H9 (cell line): ENCODE measurements at regions not wholly inside any gene's neighbourhood (a gene's known extent, or its start where the extent isn't known, plus 50 kb on each side); places are given as distances from the start of the nearest gene placed in this dataset.

Experiments used
- DNase-seq: peaks from one replicate; pipeline ENCODE4 v3.0.0-alpha.2; 2017
- H2AFZ ChIP-seq: one replicate; pipeline ENCODE4 v1.6.1; 2013; ENCODE audit warnings: mild to moderate bottlenecking, low read length, control low read depth, moderate library complexity
- H2AK5ac ChIP-seq: 2 replicates; pipeline ENCODE4 v1.6.1; 2013; ENCODE audit warnings: low read length, control low read depth, mixed read lengths; ENCODE audit not compliant: insufficient read length
- H2BK120ac ChIP-seq: one replicate; pipeline ENCODE4 v1.6.1; 2013; ENCODE audit warnings: low read depth, mild to moderate bottlenecking, low read length, control low read depth, inconsistent platforms; ENCODE audit not compliant: poor library complexity, severe bottlenecking
- H2BK12ac ChIP-seq: 2 replicates; pipeline ENCODE4 v1.6.1; 2013; ENCODE audit warnings: low read length, control low read depth, mixed read lengths, low read depth; ENCODE audit not compliant: insufficient read length
- H2BK15ac ChIP-seq: 2 replicates; pipeline ENCODE4 v1.6.1; 2013; ENCODE audit warnings: low read depth, low read length, control low read depth
- H2BK20ac ChIP-seq: one replicate; pipeline ENCODE4 v1.6.1; 2013; ENCODE audit warnings: low read depth, mild to moderate bottlenecking, low read length, control low read depth, inconsistent platforms; ENCODE audit not compliant: poor library complexity, severe bottlenecking
- H2BK5ac ChIP-seq: 2 replicates; pipeline ENCODE4 v1.6.1; 2013; ENCODE audit warnings: low read length, control low read depth, mixed read lengths; ENCODE audit not compliant: insufficient read length
- H3K14ac ChIP-seq: 2 replicates; pipeline ENCODE4 v1.6.1; 2013; ENCODE audit warnings: low read length, control low read depth; ENCODE audit not compliant: insufficient read depth
- H3K18ac ChIP-seq: 2 replicates; pipeline ENCODE4 v1.6.1; 2013; ENCODE audit warnings: low read depth, mild to moderate bottlenecking, mixed read lengths, low read length, control low read depth; ENCODE audit not compliant: insufficient read length
- H3K23ac ChIP-seq: 2 replicates; pipeline ENCODE4 v1.6.1; 2013; ENCODE audit warnings: low read length, control low read depth, mixed read lengths, low read depth; ENCODE audit not compliant: insufficient read length
- H3K23me2 ChIP-seq: 2 replicates; pipeline ENCODE4 v1.6.1; 2013; ENCODE audit warnings: low read depth, mild to moderate bottlenecking, mixed read lengths, low read length, control low read depth; ENCODE audit not compliant: insufficient read length, poor library complexity, severe bottlenecking
- H3K27ac ChIP-seq: 2 replicates; pipeline ENCODE4 v1.5.1; 2013; ENCODE audit warnings: low read length, control low read depth, mixed read lengths, low read depth; ENCODE audit not compliant: insufficient read length
- H3K27me3 ChIP-seq: 2 replicates; pipeline ENCODE4 v1.6.1; 2013; ENCODE audit warnings: low read length, control low read depth, inconsistent platforms; ENCODE audit not compliant: insufficient read depth
- H3K4ac ChIP-seq: 2 replicates; pipeline ENCODE4 v1.6.1; 2013; ENCODE audit warnings: low read depth, mild to moderate bottlenecking, control low read depth, inconsistent platforms, low read length, moderate library complexity
- H3K4me1 ChIP-seq: 2 replicates; pipeline ENCODE4 v1.6.1; 2013; ENCODE audit warnings: low read length, control low read depth, inconsistent platforms; ENCODE audit not compliant: insufficient read depth
- H3K4me2 ChIP-seq: 2 replicates; pipeline ENCODE4 v1.6.1; 2013; ENCODE audit warnings: low read length, control low read depth, mixed read lengths; ENCODE audit not compliant: insufficient read length, insufficient read depth
- H3K56ac ChIP-seq: 2 replicates; pipeline ENCODE4 v1.6.1; 2013; ENCODE audit warnings: low read depth, mild to moderate bottlenecking, mixed read lengths, low read length, control low read depth; ENCODE audit not compliant: insufficient read length
- H3K79me1 ChIP-seq: 2 replicates; pipeline ENCODE4 v1.6.1; 2013; ENCODE audit warnings: low read depth, mild to moderate bottlenecking, moderate library complexity, low read length, control low read depth, inconsistent platforms; ENCODE audit not compliant: insufficient read depth, poor library complexity, severe bottlenecking
- H3K79me2 ChIP-seq: 2 replicates; pipeline ENCODE4 v1.6.1; 2013; ENCODE audit warnings: low read length, control low read depth, inconsistent platforms; ENCODE audit not compliant: insufficient read depth
- H3K9ac ChIP-seq: 2 replicates; pipeline ENCODE4 v1.6.1; 2013; ENCODE audit warnings: low read length, control low read depth, mixed read lengths; ENCODE audit not compliant: insufficient read length; ENCODE audit errors: extremely low read depth
- H3K9me3 ChIP-seq: one replicate; pipeline ENCODE4 v1.6.1; 2013; ENCODE audit warnings: low read depth, low read length, inconsistent platforms; ENCODE audit not compliant: control insufficient read depth
- H3T11ph ChIP-seq: one replicate; pipeline ENCODE4 v1.6.1; 2013; ENCODE audit warnings: mild to moderate bottlenecking, low read length, control low read depth, inconsistent platforms
- H4K20me1 ChIP-seq: one replicate; pipeline ENCODE4 v1.6.1; 2013; ENCODE audit not compliant: control insufficient read depth, insufficient read length, insufficient read depth
- H4K5ac ChIP-seq: 2 replicates; pipeline ENCODE4 v1.6.1; 2013; ENCODE audit warnings: low read depth, mild to moderate bottlenecking, mixed read lengths, low read length, control low read depth; ENCODE audit not compliant: insufficient read length
- H4K8ac ChIP-seq: replicated peaks from 2 replicates; pipeline ENCODE4 v1.6.1; 2013; ENCODE audit warnings: low read length, control low read depth, mixed read lengths, low read depth; ENCODE audit not compliant: insufficient read length
- H4K91ac ChIP-seq: 2 replicates; pipeline ENCODE4 v1.6.1; 2013; ENCODE audit warnings: low read depth, mild to moderate bottlenecking, moderate library complexity, mixed read lengths, low read length, control low read depth; ENCODE audit not compliant: insufficient read length
- H3K27ac Mint-ChIP-seq, 3 experiments: 2 replicates in 2 of 3; 3 replicates in 1 of 3; pipeline ENCODE4 v1.8.0; 2020 to 2021; ENCODE audit warnings: mixed read lengths in 3 of 3, mild to moderate bottlenecking in 1 of 3, moderate library complexity in 1 of 3
- H3K27me3 Mint-ChIP-seq: 2 replicates; pipeline ENCODE4 v1.8.0; 2021; ENCODE audit warnings: low read depth, mild to moderate bottlenecking, moderate library complexity, mixed read lengths
- H3K36me3 Mint-ChIP-seq, 3 experiments: 2 replicates in 2 of 3; 3 replicates in 1 of 3; pipeline ENCODE4 v1.8.0; 2020 to 2021; ENCODE audit warnings: low read depth in 3 of 3, mixed read lengths in 3 of 3; ENCODE audit not compliant: insufficient read depth in 1 of 3
- H3K4me1 Mint-ChIP-seq, 2 experiments: 2 replicates each; pipeline ENCODE4 v1.8.0; 2020; ENCODE audit warnings: mixed read lengths in 2 of 2
- H3K4me3 Mint-ChIP-seq, 2 experiments: 2 replicates in 1 of 2; 3 replicates in 1 of 2; pipeline ENCODE4 v1.8.0; 2020 to 2021; ENCODE audit warnings: mild to moderate bottlenecking in 2 of 2, mixed read lengths in 2 of 2, moderate library complexity in 1 of 2
- H3K9me3 Mint-ChIP-seq, 2 experiments: 2 replicates in 1 of 2; 3 replicates in 1 of 2; pipeline ENCODE4 v1.8.0; 2020; ENCODE audit warnings: mild to moderate bottlenecking in 2 of 2, mixed read lengths in 2 of 2, moderate library complexity in 1 of 2
- WGBS: extraction: QIAGEN DNeasy Blood & Tissue Kit; methylation state at CpG from one replicate; pipeline ENCODE4 v1.1.7; 2013; ENCODE audit warnings: missing lambda C conversion rate, low lambda C conversion rate, mixed read lengths; ENCODE audit not compliant: insufficient read length; ENCODE audit errors: extremely low coverage; 5-methylcytosine and 5-hydroxymethylcytosine counted together
- TF ChIP-seq, protein P1 (sequence below): fragments of 200-600 bp; sonication (generic); conservative IDR thresholded peaks from 3 replicates; pipeline ENCODE4 v1.8.0; 2021; ENCODE audit warnings: antibody characterized with exemption, mild to moderate bottlenecking

DNA sequence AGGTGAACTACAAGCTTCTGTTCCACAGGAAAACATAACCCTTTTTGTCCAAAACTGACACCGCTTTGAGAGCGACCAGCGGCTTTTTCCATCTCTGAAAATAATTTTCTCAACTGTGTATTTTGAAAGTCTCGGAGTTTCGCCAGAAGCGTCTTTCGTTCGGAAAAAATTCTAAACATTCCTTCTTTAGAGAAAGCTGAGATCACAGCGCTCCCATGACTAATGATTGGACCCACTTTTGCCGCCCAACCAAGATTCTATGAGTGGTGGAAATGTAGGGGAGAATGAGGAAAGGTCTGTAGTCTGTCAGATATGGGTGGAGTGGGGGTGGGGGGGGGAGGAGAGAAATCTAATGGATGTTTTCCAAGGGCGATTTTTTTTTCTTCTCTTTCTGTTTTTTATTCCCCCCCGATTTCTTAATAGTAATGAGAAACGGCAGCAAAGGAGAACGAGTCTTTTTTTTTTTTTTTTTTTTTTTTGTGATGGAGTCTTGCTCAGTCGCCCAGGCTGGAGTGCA, 189.3 kb downstream of the TRIM27 start:
- no peak overlapping the region for H2BK15ac ChIP-seq
- WGBS: no CpG with 5 or more reads among the region's 15 CpGs
- no peak overlapping the region for H3K27ac ChIP-seq
- H3K79me2 ChIP-seq: no peaks in the 10 kb centered on the region
- H2BK20ac ChIP-seq: no peak overlapping the region
- H3K18ac ChIP-seq: no peak overlapping the region
- no peak overlapping the region for H4K5ac ChIP-seq
- H2BK120ac ChIP-seq: no peak overlapping the region
- TF ChIP-seq, protein P1, sequence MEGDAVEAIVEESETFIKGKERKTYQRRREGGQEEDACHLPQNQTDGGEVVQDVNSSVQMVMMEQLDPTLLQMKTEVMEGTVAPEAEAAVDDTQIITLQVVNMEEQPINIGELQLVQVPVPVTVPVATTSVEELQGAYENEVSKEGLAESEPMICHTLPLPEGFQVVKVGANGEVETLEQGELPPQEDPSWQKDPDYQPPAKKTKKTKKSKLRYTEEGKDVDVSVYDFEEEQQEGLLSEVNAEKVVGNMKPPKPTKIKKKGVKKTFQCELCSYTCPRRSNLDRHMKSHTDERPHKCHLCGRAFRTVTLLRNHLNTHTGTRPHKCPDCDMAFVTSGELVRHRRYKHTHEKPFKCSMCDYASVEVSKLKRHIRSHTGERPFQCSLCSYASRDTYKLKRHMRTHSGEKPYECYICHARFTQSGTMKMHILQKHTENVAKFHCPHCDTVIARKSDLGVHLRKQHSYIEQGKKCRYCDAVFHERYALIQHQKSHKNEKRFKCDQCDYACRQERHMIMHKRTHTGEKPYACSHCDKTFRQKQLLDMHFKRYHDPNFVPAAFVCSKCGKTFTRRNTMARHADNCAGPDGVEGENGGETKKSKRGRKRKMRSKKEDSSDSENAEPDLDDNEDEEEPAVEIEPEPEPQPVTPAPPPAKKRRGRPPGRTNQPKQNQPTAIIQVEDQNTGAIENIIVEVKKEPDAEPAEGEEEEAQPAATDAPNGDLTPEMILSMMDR: no peak
- no peak for DNase-seq
- H2AFZ ChIP-seq: no peak overlapping the region
- no peak overlapping the region for H2BK12ac ChIP-seq
- no peak overlapping the region for H4K8ac ChIP-seq
- H3T11ph ChIP-seq: no peak overlapping the region
- no peaks in the 10 kb centered on the region for H3K79me1 ChIP-seq
- H4K91ac ChIP-seq: no peak overlapping the region
- H3K23me2 ChIP-seq: peaks cover 22% of the 10 kb centered on the region
- H3K9ac ChIP-seq: no peak overlapping the region
- H3K14ac ChIP-seq: no peak overlapping the region
- H4K20me1 ChIP-seq: no peaks in the 10 kb centered on the region
- no peak overlapping the region for H3K4me2 ChIP-seq
- peaks cover 98% of the 10 kb centered on the region for H3K27me3 Mint-ChIP-seq
- H3K4ac ChIP-seq: no peak overlapping the region
- no peak overlapping the region for H3K4me3 Mint-ChIP-seq
- no peak overlapping the region for H2BK5ac ChIP-seq
- no peak overlapping the region for H2AK5ac ChIP-seq
- no peak overlapping the region for H3K56ac ChIP-seq
- H3K23ac ChIP-seq: no peak overlapping the region
- H3K36me3 Mint-ChIP-seq: peaks cover 0 to 2% (median 0%) of the 10 kb centered on the region in 3 experiments; a peak in 1 of 7 replicates
- no peak overlapping the region for H3K27ac Mint-ChIP-seq
- peaks cover 33 to 36% of the 10 kb centered on the region in 2 experiments for H3K4me1 Mint-ChIP-seq
- H3K27me3 ChIP-seq: peaks cover 11% of the 10 kb centered on the region; the same call in 1 of the 2 replicates
- no peaks in the 10 kb centered on the region for H3K4me1 ChIP-seq
- peaks cover 4 to 6% of the 10 kb centered on the region in 2 experiments; a peak in 3 of 5 replicates for H3K9me3 Mint-ChIP-seq
- H3K9me3 ChIP-seq: no peaks in the 10 kb centered on the region
